ENCODE measurements at regions not wholly inside any gene's neighbourhood (a gene's known extent, or its start where the extent isn't known, plus 50 kb on each side); places are given as distances from the start of the nearest gene placed in this dataset.

- DNase-seq (ENCODE audit: low read depth): no peak
Measured at GRCh38 chr3:88573472-88573871, 423.7 kb downstream of the C3orf38 start.

GRCh38 chr3:88574146-88574545 is 424.4 kb downstream of the C3orf38 start:
- no peak for DNase-seq (ENCODE audit: low read depth)

GRCh38 chr3:88584451-88584850 is 434.7 kb downstream of the C3orf38 start:
- DNase-seq (ENCODE audit: low read depth): no peak

GRCh38 chr3:88586121-88586640 is 436.4 kb downstream of the C3orf38 start:
- no peak for DNase-seq (ENCODE audit: low read depth)

GRCh38 chr3:88589138-88589537 is 439.4 kb downstream of the C3orf38 start:
- no peak for DNase-seq (ENCODE audit: low read depth)

- DNase-seq (ENCODE audit: low read depth): no peak
Measured at GRCh38 chr3:88595026-88595425, 445.3 kb downstream of the C3orf38 start.

- peak; percentile 0 for DNase-seq (ENCODE audit: low read depth)
Measured at GRCh38 chr3:88596451-88596850, 446.7 kb downstream of the C3orf38 start.

GRCh38 chr3:88610820-88611219 is 461.1 kb downstream of the C3orf38 start:
- DNase-seq (ENCODE audit: low read depth): no peak

GRCh38 chr3:88611826-88612326 is 462.1 kb downstream of the C3orf38 start:
- no peak for DNase-seq (ENCODE audit: low read depth)

GRCh38 chr3:88616413-88616812 is 466.7 kb downstream of the C3orf38 start:
- DNase-seq (ENCODE audit: low read depth): no peak

GRCh38 chr3:88617283-88617682 is 467.5 kb downstream of the C3orf38 start:
- DNase-seq (ENCODE audit: low read depth): no peak

GRCh38 chr3:88618021-88618645 is 468.4 kb downstream of the C3orf38 start:
- no peak for DNase-seq (ENCODE audit: low read depth)

- DNase-seq (ENCODE audit: low read depth): no peak
Measured at GRCh38 chr3:88621586-88621985, 471.8 kb downstream of the C3orf38 start.

GRCh38 chr3:88623709-88624108 is 473.9 kb downstream of the C3orf38 start:
- DNase-seq (ENCODE audit: low read depth): no peak

GRCh38 chr3:88626456-88627120 is 476.8 kb downstream of the C3orf38 start:
- no peak for DNase-seq (ENCODE audit: low read depth)

- no peak for DNase-seq (ENCODE audit: low read depth)
Measured at GRCh38 chr3:88628901-88629300, 478.5 kb upstream of the EPHA3 start.

- DNase-seq (ENCODE audit: low read depth): no peak
Measured at GRCh38 chr3:88632226-88632625, 475.2 kb upstream of the EPHA3 start.

GRCh38 chr3:88640581-88640980 is 466.8 kb upstream of the EPHA3 start:
- no peak for DNase-seq (ENCODE audit: low read depth)

- no peak for DNase-seq (ENCODE audit: low read depth)
Measured at GRCh38 chr3:88641033-88641604, 466.3 kb upstream of the EPHA3 start.

GRCh38 chr3:88657459-88657858 is 450.0 kb upstream of the EPHA3 start:
- no peak for DNase-seq (ENCODE audit: low read depth)

GRCh38 chr3:88661433-88661824 is 446.0 kb upstream of the EPHA3 start:
- no peak for DNase-seq (ENCODE audit: low read depth)

GRCh38 chr3:88668180-88668579 is 439.2 kb upstream of the EPHA3 start:
- no peak for DNase-seq (ENCODE audit: low read depth)

- no peak for DNase-seq (ENCODE audit: low read depth)
Measured at GRCh38 chr3:88671573-88671972, 435.8 kb upstream of the EPHA3 start.
